HEK293T (cell line): ENCODE measurements at regions not wholly inside any gene's neighbourhood (a gene's known extent, or its start where the extent isn't known, plus 50 kb on each side); places are given as distances from the start of the nearest gene placed in this dataset.

Experiments used
- BHLHE40 ChIP-seq: fragments of 450-650 bp; IDR thresholded peaks from 2 replicates; pipeline ENCODE4 v1.6.1; 2016; ENCODE audit warnings: mild to moderate bottlenecking, moderate library complexity, borderline replicate concordance
- FOXK2 ChIP-seq: fragments of 450-650 bp; IDR thresholded peaks from 2 replicates; pipeline ENCODE4 v1.6.1; 2016; ENCODE audit warnings: mild to moderate bottlenecking
- FOXM1 ChIP-seq: fragments of 450-650 bp; IDR thresholded peaks from 2 replicates; pipeline ENCODE4 v1.6.1; 2017; ENCODE audit warnings: mild to moderate bottlenecking, borderline replicate concordance
- SP1 ChIP-seq: fragments of 450-650 bp; IDR thresholded peaks from 2 replicates; pipeline ENCODE4 v1.6.1; 2017
- TARDBP ChIP-seq: fragments of 450-650 bp; IDR thresholded peaks from 2 replicates; pipeline ENCODE4 v1.6.1; 2016
- ZNF384 ChIP-seq: fragments of 450-650 bp; IDR thresholded peaks from 2 replicates; pipeline ENCODE4 v1.6.1; 2016

DNA sequence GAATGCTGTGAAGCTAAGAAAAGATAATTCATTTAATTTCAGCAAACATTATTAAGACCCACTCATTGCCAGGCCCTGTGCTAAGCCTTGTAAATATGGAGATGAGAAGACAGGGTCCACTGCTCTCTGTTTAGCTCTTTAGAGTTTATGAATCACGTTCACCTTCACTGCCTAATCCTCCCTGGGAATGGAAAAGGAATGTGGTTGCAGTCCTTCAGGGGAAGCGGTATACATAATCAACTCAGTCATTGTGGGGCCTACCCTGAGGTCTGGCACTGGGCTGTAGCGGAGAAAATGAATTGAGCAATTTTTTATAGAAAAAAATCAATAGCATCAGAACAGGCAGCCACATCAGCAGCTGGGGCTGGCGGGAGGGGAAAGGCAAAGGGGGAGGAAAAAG is 412.1 kb upstream of the NFIA start:
- TF ChIP-seq SP1: no peak
- TF ChIP-seq TARDBP: no peak
- TF ChIP-seq ZNF384: no peak
- no peak for TF ChIP-seq FOXM1
- TF ChIP-seq FOXK2: no peak
- no peak for TF ChIP-seq BHLHE40
